Hematopoietic multipotent progenitor cell (in vitro differentiated cells): ENCODE measurements at regions not wholly inside any gene's neighbourhood (a gene's known extent, or its start where the extent isn't known, plus 50 kb on each side); places are given as distances from the start of the nearest gene placed in this dataset.
"Not testable (repeated sequence)": the region's sequence is repeated elsewhere in the genome, so short reads cannot be mapped to it uniquely, and the experiment has no call there.

Experiments used
- DNase-seq, 3 donors: peaks; one replicate each; pipeline ENCODE4 v3.0.0-alpha.2; 2011 to 2015; ENCODE audit warnings: low read depth in 2 of 3, low spot score in 2 of 3

DNA sequence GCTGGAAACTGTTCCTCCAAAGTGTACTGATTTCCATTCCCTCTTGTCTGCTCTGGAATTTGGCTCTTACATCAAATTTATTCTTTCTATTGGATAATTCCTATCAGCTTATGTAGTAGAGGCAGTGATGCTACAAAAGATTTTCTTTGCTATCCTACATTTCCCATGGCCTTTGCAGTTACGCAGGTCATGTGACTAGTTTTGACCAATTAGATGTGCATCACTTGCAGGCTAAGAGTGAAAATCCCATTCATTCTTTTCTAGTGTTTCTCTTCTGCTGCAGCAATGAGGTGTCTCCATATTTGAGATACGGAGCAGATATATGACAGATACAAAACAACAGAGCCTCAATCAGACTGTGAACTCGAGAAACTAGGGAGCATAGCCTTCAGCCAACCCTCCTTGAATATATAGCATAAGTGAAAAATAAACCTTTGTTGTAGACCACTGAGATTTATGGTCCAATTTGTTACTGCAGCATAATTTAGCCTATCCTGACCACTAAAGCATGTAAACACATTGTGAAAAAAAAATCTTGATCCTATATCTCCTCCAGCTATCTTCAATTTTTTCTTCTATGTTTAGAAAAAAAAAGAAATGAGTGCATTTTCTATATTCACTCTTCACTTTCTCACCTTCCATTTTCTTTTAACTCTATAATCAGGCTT is 102.0 kb downstream of the HNMT start:
- no peak for DNase-seq

- no peak for DNase-seq
These were observed 102.6 kb downstream of the HNMT start for GRCh38 chr2:138066841-138067240.

- not testable (repeated sequence) for DNase-seq
These were observed 104.4 kb downstream of the HNMT start for GRCh38 chr2:138068669-138069068.

DNA sequence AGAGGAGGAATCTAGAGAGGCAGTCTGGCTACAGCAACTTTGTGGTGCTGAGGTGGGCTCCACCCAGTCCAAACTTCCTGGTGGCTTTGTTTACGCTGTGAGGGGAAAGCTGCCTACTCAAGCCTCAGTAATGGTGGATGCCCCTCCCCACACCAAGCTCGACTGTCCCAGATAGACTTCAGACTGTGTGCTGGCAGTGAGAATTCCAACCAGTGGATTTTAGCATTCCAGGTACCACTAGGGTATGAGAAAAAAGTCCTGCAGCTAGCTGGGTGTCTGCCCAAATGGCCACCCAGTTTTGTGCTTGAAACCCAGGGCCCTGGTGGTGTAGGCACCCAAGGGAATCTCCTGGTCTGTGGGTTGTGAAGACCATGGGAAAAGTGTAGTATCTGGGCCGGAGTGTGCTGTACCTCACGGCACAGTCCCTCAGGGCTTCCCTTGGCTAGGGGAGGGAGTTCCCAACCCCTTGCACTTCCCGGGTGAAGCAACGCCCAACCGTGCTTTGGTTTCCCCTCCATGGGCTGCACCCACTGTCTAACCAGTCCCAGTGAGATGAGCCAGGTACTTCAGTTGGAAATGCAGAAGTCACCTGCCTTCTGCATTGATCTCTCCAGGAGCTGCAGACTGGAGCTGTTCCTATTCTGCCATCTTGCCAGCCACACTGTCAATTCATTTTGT is 106.9 kb downstream of the HNMT start:
- DNase-seq: not testable (repeated sequence)

DNA sequence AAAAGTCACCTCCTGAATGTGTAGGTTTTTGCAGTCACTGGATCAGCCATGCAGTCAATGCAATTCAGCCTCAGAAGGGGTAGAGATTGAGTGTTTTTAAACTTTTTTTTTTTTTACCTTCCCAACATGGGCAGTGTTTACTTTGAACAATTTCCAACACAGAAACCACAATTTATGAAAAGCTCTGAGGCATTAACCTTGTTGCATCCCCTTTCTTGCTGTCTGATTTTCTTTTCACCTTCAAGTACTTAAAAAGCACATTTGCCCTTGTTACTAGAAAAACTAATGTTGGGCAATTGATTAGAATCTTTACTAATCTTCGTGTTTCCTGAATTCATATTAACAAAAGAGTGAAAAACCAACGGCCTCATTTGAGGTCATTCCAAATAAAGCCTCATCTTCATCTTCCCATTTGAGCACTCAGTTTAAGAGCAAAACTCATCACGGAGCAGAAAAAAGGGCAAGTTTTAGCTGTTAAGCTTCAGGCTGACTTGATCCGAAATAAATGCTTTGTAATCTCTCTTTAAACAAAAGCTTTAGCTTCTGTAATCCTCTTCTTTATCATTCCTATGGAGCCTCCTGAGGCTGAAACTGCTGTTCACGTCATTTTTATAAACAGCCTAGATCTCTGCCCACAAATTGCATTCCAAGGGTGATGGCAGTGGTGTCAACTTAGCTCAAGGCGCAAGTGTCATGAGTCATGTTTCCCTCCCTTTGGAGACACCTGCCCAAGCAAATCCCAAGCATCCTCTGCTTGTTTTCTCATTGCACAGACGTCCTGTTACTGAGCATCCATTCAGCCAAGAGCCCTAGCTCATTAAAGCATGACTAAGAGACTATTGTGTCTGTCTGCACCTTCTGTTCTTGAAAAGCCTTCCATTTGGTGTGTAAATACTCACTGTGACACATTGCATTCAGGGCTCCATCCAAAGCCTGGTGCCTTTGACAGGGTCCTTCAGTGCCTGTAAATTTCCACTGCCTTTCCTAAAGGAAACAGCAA is 107.7 kb downstream of the HNMT start:
- DNase-seq: no peak

DNA sequence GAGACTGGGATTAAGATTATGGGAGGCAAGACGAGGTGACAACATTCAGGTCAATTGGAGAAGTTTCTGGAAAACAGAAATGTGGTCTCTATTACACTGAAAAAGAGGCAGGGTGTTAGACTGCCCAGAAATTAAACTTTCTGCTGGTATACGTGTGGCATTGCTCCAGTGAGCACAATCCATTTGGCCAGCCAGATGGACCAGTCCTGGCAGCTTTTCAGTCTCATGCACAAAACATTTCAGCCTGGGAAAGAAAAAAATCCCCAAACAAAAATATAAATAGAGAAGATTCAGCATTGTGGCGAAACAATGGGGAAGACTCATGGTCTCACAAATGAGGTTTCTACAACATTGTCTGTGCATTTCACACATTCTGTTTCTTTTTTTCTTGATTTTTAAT is 113.9 kb downstream of the HNMT start:
- DNase-seq: no peak

DNA sequence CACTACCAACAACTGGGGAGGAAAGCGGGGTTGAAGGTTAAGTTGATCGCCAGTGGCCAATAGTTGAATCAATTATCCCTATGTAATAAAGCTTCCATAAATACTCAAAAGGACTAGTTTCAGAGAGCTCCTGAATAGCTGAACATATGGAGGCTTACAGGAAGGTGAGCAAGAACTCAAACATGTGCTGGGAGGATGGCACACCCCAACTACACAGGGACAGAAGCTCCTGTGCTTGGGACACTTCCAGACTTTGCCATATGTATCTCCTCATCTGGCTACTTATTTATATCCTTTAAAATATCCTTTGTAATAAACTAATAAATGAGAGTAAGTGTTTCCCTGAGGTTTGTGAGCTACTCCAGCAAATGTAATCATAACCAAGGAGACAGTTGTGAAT is 115.7 kb downstream of the HNMT start:
- DNase-seq: no peak

- DNase-seq: no peak
These were observed 117.2 kb downstream of the HNMT start for GRCh38 chr2:138081225-138082073.

GRCh38 chr2:138084206-138084605 is 119.9 kb downstream of the HNMT start:
- DNase-seq: no peak

- DNase-seq: not testable (repeated sequence)
These were observed 121.2 kb downstream of the HNMT start for GRCh38 chr2:138085441-138085840.

GRCh38 chr2:138086576-138086975 is 122.3 kb downstream of the HNMT start:
- DNase-seq: no peak

GRCh38 chr2:138087751-138088593 is 123.7 kb downstream of the HNMT start:
- DNase-seq: no peak

DNA sequence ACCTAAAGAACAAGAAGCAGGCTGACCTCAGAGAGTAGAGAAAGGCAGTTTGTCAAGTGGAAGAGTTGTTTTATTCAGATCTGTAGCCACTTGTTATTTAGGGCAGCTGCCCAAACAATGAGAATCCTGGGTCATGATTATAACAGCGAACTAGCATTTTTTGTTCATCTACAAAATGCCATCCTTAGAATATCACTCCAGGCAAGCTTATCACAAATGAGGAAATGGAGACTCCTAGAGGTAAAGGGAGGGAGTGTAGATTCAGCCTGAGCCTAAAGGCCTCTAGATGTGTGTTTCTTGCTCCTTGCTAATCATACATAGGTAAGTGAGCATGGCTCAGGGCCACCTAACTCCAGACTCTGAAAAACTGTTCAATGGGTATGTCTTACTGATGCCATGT is 126.1 kb downstream of the HNMT start:
- DNase-seq: peak in 2 of 3 donors; percentile 30 to 65

DNA sequence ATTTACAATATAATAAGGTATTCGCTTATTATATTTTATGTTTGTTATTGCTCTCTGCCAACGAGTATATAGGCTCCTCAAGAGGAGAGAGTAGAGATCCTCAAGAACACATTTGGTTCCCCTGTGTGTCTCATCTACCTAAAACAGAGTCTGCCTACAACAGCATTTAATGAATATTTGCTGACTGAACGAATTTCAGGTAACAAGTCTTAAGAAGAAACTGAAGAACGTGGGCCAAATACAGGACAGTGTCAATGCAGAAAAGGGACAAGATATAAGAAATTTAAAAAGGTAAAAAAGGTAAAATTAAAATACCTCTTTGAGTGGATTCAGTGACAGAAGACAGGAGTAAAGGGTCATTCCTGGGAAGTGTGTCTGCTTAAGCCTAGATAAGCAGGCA is 129.2 kb downstream of the HNMT start:
- no peak for DNase-seq

GRCh38 chr2:138094031-138094430 is 129.8 kb downstream of the HNMT start:
- DNase-seq: no peak

GRCh38 chr2:138095336-138095735 is 131.1 kb downstream of the HNMT start:
- DNase-seq: no peak

GRCh38 chr2:138099288-138099687 is 135.0 kb downstream of the HNMT start:
- not testable (repeated sequence) for DNase-seq

- no peak for DNase-seq
These were observed 137.4 kb downstream of the HNMT start for GRCh38 chr2:138101718-138102117.

- DNase-seq: no peak
These were observed 138.4 kb downstream of the HNMT start for GRCh38 chr2:138102664-138103063.
